Iris pigment epithelial cell (primary cell): ENCODE measurements at regions not wholly inside any gene's neighbourhood (a gene's known extent, or its start where the extent isn't known, plus 50 kb on each side); places are given as distances from the start of the nearest gene placed in this dataset.

Experiments used
- DNase-seq: peaks from one replicate; pipeline ENCODE4 v3.0.0-alpha.2; 2011; ENCODE audit warnings: low read depth

DNA sequence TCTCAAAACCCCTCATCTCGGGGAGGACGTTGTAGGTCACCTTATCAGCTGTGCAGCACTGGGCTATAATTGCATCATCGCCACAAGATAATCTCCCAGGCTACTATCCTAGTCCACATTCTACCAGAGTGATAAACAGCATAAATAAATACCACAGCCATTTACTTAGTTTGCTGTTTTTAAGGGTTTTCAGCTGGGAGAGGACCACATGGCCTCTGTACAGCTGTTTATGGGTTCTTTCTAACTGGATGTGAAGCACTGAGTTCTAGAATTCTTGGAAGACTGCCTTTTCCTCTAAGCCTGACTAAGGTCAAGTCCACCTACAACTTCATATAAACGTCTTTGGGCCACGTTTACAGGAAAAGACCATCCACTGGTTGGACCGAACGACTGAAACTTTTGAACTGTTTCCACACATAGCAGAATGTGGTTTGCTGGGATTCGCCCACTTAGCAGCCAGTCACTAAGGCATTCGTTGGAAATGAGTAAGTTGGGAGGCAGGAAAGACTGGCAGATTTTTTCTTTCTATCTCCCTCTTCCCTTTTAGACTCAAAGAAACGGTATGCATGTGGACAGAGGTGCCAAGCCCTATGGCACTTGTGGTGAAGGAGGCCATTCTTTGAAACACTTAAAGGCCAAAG lies 752.5 kb upstream of the SGCG start:
- no peak for DNase-seq

- no peak for DNase-seq
Measured at GRCh38 chr13:22432690-22433089, 748.1 kb upstream of the SGCG start.

GRCh38 chr13:22447132-22447886 lies 733.5 kb upstream of the SGCG start:
- no peak for DNase-seq

DNA sequence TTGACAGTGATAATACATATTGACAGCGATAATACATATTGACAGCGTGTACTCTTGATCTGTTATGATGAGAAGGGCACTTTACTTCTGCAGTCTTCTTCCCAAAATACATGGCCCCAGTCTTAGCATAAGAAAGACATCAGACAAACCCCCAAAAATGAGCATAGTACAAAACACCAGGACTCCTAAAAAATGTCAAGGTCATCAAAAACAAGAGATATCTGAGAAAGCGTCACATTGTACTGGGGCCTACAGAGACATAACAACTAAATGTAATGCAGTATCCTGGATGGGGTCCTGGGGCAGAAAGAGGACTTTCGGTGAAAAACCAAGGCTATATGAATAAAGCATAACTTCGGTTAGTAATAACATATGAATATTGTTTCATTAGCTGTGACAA lies 731.5 kb upstream of the SGCG start:
- no peak for DNase-seq

GRCh38 chr13:22451327-22451741 lies 729.4 kb upstream of the SGCG start:
- DNase-seq, result no peak

GRCh38 chr13:22454586-22454985 lies 726.2 kb upstream of the SGCG start:
- peak; percentile 9 for DNase-seq

- DNase-seq, result no peak
Measured at GRCh38 chr13:22455036-22455435, 725.7 kb upstream of the SGCG start.

DNA sequence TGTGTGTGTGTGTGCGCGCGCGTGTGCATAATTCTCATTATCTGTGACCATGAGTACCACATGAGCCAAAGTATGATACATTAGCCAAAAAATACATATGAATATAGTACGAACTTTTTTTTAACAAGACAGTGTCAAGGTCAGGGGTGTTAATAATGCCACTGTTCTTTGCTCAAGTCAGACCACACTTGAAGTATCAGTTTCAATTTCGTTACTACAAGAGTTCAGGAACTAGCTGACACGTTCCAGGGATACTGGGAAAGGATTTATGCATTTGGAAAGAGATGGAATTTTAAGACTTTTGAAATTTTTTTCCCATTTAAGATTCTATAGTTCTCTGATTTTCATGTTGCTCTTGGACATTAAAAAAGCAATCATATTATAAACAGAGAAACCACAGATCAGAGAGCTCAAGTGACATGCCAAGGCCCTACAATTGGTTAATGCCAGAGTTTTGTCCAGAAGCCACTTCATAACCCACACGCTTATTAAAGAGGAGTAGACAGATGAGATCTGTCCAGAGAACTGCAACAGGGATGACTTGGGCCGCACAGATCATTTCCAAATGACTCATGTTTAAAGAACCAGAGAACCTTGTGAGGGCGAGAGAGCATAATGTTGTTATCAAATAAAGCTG lies 718.8 kb upstream of the SGCG start:
- DNase-seq, result no peak

DNA sequence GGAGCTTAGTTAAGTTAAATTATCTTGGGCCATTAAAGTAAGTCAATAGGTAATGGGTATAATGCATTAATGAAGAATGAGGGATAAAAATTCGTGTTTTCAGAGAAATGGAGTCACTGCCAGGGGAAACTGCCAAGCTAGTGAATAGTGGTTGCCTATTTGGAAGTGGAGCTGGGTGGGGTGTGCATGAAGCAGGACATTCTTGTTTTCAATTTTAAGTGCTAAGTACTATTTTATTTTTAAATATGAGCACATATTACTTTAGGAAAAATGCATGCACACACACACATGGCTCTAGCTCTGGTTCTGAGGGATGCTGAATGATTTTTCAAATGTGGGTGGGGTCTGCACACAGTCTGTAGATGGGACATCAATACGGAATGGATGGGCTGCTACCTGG lies 717.7 kb upstream of the SGCG start:
- DNase-seq, result no peak

DNA sequence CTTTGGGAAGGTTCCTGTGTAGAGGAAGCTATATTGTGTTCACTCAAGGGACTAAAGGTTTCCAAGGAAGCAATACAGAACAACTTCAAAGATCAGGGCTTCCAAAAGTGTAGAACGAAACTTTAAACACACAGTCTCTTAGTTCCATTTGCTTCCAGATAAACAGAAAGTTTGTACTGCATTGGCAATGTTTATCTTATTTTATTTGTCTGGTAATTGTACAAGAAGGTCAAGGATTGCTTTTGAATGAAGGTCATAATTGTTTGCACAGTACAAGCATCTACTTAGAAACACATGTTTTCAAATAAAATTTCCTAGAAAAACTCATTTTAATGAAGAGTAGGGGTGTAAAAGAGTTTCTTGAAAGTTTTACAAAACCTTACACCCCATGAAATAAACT lies 712.7 kb upstream of the SGCG start:
- DNase-seq, result no peak

DNA sequence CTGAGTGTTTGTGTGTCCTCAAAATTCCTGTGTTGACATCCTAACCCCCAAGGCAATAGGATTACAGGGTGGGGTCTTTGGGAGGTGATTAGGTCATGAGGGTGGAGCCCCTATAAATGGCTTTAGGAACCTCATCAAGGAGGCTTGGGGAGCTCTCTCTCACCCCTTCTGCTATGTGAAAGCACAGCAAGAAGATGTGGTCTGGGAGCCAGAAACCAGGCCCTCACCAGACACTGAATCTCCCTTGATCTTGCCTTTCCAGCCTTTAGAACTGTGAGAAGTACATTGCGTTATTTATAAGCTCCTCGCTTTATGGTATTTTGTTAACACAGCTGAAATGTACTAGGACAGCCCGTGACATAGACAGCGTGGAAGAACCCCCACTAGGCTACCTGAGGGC lies 712.0 kb upstream of the SGCG start:
- DNase-seq, result no peak

DNA sequence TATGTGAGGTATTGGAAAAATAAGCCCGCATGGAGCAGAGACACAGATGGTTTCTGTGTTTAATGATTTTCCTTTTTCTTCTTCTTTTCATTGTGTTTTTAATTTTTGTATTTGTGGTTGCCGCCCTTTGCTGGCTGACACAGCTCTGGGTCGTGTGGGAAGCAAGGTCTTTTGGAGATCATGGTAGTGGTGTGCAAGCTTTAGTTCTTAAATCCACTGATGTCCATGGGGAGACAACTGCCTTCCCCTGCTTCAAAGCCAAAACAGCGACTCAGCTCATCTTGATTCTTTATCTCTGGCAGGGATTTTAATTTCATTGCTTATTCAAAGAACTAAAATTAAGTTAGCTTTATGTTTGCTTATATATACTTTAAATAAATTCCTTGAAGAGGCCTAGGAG lies 711.3 kb upstream of the SGCG start:
- no peak for DNase-seq

DNA sequence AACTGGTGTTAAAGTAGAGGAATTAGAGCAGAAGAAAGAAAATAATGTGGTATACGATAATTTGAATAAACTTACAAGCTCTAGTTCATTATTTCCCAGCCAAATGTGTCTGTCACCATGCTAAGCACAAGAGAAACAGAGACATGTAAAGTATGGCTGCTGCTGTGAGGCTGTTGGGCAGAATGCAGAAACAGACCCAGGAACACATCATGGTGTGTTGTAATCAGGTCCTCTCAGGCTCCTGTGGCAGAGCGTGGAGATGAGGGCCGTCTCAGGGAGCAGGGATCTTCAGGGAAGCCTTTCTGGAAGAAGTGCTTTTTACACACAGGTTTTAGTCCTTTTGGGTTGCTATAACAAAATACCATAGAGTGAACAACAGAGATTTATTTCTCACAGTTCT lies 710.7 kb upstream of the SGCG start:
- DNase-seq, result no peak

GRCh38 chr13:22482496-22483000 lies 698.2 kb upstream of the SGCG start:
- DNase-seq, result no peak

- DNase-seq, result no peak
Measured at GRCh38 chr13:22483276-22483675, 697.5 kb upstream of the SGCG start.

- no peak for DNase-seq
Measured at GRCh38 chr13:22486490-22486889, 694.3 kb upstream of the SGCG start.

DNA sequence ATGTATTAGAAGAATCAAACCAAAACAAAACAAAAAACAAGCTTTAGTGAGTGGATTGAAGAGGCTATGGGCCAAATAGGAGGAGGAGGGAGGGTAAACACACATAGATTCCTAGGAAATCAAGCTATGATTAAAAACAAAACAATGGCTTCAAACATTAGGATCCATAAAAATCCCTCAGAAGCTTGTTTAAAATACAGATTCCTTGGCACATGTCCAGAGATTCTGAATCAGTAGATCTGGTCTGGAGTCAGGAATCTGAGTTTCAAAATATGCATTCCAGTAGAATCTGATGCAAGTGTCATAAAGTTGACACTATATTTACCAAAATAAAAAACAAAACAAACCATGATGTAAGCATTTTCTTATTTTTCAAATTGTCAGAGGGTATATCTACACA lies 692.8 kb upstream of the SGCG start:
- peak; percentile 10 for DNase-seq

- DNase-seq, result no peak
Measured at GRCh38 chr13:22489771-22490170, 691.0 kb upstream of the SGCG start.

DNA sequence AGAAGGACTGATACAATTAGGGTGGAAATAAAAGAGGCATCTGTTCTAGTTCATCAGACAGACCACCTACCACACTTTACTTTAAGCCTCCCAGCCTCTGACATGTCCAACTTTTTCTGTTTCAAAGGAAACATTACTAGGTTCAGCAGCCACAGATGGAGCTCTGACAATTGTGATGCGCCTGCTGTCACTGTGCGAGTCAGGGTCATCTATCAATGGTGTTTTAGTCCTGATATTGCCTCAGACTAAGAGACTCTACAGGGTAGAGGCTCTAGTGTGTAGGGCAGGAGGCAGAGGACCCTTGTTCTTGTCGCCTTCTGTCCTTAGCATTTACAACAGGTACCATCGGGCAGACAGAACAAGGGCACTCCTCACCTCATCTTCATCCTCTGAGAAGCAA lies 685.0 kb upstream of the SGCG start:
- DNase-seq, result no peak

DNA sequence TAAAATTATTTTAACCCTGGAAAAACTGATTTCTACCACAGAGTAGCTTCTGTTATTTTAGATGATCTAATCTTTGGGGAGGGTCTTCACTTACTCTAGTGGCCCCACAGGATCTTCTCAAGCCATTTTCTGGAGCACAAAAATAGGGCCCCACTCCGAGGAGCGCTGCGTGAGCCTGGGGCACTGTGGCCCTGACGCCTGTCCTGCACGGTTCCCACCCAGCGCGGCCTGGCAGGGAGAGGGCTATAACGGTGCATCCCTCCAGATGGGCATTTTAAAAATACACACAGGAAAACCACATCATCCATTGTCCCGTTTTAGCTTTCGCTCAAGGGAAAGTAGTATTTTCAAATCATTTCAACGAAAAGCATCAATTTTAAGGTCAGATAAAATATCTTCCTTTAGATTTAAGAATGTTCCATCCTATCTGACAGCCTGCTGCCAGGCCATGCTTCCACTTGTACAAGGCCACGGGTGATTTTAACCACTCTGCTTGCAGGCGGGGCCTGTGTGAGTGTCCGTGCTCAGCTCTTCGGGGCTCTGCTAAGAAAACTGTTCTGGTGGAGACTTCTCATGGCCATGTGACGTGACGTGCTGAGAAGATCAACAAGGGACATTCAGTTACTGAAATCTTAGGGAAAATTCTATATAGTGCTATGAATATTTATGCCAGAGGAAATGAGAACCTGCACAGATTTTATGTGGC lies 683.8 kb upstream of the SGCG start:
- no peak for DNase-seq

GRCh38 chr13:22497991-22498780 lies 682.6 kb upstream of the SGCG start:
- no peak for DNase-seq

DNA sequence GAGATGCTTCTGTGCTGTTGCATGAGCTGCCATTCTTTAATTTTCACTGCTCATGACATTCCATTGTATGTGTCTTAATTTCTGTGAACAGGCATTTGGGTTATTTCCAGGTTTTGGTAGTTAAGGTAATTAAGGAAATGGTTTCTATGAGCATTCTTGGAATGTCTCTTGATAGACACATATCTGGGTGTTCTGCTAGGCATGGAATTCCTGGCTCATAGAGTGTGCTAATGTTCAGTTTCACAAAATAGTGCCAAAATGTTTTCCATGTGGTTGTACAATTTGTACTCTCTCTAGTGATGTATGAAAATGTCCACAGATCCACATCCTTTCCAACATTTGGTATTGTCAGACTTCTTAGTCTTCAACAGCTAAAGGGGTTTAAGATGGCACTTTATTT lies 680.9 kb upstream of the SGCG start:
- no peak for DNase-seq
